DMS53 (cell line): ENCODE measurements at regions not wholly inside any gene's neighbourhood (a gene's known extent, or its start where the extent isn't known, plus 50 kb on each side); places are given as distances from the start of the nearest gene placed in this dataset.

ENCODE experiments used
- DNase-seq: peaks from one replicate; lab custom pipeline; 2025; lab: John Stamatoyannopoulos, UW

- no peak for DNase-seq
Observed at GRCh38 chr1:164296172-164296571, 262.8 kb upstream of the PBX1 start.

DNA sequence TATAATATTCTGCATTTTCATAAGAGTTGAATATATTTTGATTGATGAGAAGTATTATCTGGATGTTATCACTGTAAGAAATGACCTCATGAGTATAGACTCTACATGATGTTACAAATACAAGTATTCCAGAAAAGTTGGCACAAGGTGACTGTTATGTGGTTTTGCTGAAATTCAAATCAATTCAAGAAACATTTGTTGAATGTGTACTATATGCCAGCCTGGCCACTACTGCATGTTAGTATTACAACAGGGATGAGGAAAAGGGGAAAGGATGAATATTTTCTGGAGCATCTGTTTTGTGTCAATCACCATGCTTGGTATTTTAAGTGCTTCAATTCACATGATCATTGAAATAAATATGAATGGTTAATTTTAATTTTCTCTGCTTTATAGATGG is 250.9 kb upstream of the PBX1 start:
- no peak for DNase-seq

GRCh38 chr1:164310166-164310565 is 248.8 kb upstream of the PBX1 start:
- no peak for DNase-seq

DNA sequence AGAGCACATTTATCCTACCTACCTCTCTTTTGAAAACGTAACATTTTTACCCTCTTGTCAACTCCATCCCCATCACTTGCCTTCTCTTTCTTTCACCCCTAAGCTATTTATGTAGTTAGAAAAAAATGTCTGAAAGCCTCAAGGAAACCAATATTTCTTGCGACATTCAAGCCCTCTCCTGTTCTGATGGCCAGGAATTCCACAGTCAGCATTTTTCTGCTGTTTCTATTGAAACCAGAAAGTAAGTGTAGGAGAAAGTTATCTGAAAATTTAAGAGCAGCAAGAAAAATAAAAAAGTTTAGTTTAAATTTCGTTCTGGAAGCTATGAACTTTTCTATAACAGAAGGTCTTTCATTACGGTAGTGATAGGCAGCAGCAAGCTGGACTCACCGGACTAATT is 247.6 kb upstream of the PBX1 start:
- DNase-seq: no peak

GRCh38 chr1:164320790-164321731 is 237.9 kb upstream of the PBX1 start:
- DNase-seq: peak; percentile 73

GRCh38 chr1:164325786-164326185 is 233.2 kb upstream of the PBX1 start:
- DNase-seq: no peak

DNA sequence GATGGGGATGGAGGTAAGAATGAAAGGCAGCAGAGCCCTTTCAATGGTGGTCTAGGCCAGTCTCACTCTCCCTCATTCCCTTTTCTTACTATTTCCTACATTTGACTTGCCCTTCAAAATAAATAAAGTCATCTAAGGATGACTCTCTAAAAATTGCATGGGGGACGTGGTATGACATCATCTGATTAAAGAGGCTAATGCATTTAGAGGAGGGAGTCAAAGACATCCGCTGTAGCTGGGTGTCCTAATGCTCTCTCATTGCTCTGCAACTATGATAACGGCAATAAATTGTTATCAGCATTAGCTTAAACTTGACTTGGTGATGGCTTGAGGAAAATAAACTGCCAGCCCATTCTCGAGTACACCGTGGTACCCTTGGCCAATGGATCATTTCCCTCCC is 225.6 kb upstream of the PBX1 start:
- DNase-seq: no peak

- no peak for DNase-seq
Observed at GRCh38 chr1:164337394-164337793, 221.6 kb upstream of the PBX1 start.

DNA sequence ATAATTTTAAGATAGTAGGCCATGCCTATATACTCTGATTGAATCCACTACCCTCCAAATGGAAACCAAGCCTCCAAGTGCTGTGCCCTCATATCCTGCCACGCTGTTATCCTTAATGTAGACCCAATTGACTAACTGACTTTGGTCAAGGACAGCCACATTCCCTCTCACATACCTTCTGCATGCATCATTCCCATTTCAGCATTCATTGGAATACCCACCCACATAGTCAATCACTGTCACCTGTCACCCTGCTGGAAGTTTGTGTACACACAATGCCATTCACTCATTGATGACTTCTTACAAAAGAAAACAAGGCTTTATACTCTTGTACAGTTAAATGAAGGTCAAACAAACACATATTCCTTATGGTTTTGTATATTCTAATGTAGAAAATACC is 221.1 kb upstream of the PBX1 start:
- DNase-seq: no peak

- no peak for DNase-seq
Observed at GRCh38 chr1:164343189-164343588, 215.8 kb upstream of the PBX1 start.

- DNase-seq: no peak
Observed at GRCh38 chr1:164347980-164348379, 211.0 kb upstream of the PBX1 start.

- no peak for DNase-seq
Observed at GRCh38 chr1:164356511-164356910, 202.5 kb upstream of the PBX1 start.

DNA sequence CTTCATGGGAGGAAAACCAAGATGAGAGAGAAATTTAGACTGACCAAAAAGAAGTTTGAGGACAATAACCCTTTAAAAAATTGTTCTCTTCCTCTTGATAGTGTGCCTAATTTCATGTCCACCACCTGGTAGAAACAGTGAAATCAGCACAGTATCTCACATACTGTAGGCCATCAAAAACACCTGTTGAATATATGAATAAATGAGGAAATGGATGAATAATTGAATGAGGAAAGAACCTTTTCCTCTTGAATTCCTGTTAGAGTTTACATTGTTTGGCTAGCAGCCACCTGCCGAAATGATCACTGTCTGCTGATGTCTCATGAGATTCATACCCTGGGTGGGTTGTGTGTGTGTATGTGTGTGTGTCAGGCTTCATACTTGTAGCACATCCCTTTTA is 198.7 kb upstream of the PBX1 start:
- no peak for DNase-seq

DNA sequence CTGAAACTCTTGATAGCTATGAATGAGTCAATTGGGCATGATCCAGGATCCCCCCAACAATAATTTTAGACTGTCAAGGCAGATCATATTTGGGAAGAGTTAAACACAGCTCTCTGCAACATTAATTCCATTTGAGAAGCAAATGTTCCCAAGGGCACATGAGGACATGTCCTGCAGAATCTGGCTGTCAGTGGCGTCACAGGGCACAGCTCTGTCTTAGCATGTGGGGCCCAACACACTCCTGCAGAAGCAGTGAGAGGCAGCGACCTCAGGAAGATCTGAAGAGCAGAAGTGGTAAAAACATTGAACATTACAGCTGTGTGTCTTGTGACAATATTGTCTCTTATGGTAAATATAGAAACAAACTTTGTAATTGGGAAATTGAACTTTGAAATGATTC is 197.1 kb upstream of the PBX1 start:
- DNase-seq: no peak

DNA sequence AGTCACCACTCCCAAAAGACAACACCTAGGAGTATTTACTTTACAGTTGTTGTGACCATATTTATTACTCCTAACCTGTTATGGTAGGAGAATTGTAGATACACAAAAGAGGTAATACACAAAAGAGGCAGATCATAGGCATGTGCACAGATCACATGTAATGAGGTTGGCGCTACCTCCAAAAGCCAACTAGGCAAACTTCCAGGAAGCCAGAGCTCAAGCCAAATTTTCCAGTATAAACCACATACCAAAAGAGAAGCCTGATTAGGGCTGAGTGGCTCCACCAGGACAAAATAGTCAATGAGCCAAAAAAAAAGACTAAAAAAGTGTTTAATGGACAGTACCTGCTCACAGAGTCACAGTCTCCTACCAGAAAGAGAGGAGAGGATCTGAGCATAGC is 195.0 kb upstream of the PBX1 start:
- no peak for DNase-seq

- no peak for DNase-seq
Observed at GRCh38 chr1:164366014-164366413, 193.0 kb upstream of the PBX1 start.

- DNase-seq: no peak
Observed at GRCh38 chr1:164369698-164370365, 189.2 kb upstream of the PBX1 start.

GRCh38 chr1:164380893-164381292 is 178.1 kb upstream of the PBX1 start:
- no peak for DNase-seq

GRCh38 chr1:164382384-164382783 is 176.6 kb upstream of the PBX1 start:
- no peak for DNase-seq

DNA sequence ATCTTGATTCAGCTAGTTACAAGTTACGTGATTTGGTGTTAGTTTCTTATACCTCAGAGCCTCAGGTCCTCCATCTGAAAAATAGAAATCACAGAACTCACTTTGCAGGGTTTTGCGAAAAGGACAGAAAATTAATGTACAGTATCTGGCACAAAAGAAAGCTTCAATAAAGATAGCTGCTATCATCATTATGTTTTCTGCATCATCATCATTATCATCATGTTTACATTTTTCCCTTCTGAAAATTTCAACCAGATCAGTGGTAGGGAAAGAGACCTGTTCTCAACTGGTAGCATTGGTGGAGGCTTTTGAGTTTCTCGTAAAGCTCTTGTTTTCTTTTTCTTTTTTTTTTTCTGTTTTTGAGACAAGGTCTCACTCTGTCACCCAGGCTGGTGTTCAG is 174.7 kb upstream of the PBX1 start:
- no peak for DNase-seq

DNA sequence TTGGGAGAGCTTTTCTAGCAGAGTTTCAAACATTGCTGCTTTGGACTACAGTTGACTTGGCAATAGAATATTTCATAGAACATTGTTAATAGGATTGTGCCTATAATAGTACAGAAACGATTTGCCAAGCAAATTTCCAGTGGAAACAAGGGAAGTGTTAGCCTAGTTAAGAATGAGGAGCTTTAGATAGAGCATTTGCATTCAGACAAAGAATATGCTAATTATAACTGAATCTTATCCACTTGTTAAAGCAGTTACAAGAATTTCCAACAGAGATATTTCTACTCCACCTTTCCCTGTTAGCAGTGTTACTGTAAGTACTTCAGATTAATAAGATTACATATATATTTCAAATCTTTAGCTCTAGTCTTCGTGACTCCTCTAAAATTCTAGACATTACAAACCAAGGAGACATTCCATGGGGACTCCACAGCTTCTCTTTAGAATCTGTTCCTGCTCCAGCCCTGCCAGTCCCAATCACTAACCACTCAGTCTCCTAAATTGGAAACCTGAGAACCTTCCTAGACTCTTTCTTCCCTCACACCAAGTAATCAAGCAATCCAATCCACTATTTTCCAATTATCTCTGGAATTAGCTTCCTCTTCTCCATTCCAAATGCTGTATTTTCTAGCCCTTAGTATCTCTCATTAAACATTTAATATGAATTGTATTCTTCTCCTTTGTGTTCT is 141.8 kb upstream of the PBX1 start:
- DNase-seq: no peak

DNA sequence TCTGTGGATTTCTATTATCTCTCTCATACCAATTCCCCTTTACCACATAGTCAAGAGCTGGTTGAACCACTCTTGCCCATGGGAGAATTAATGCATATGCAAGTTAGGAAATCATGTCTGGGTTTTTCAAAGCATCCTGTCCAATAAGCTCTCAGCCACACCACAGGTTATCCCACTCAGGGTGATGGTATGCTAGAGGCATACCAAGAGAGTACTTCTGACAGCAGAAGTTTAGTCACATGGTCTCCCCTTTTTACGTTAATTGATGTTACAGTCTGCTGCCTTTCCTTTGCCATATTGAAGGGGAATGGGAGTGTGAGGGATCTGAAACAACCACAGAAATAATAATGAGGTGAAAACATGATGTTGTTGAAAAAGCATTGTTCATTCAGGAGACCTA is 135.8 kb upstream of the PBX1 start:
- DNase-seq: no peak
